CD4-positive, alpha-beta memory T cell (primary cell): ENCODE measurements at regions not wholly inside any gene's neighbourhood (a gene's known extent, or its start where the extent isn't known, plus 50 kb on each side); places are given as distances from the start of the nearest gene placed in this dataset.
A peak's percentile ranks its signal among the peaks of the same experiment; 100 is the strongest.

ENCODE experiments used
- CTCF ChIA-PET: fragments of 350-600 bp; sonication (Branson Sonifier 250); formaldehyde crosslinking; loops from one replicate; lab custom pipeline; 2021; ENCODE audit warnings: inconsistent platforms; ENCODE audit not compliant: partially characterized antibody; lab: Charles Lee
- POLR2A ChIA-PET: fragments of 350-600 bp; sonication (Branson Sonifier 250); formaldehyde crosslinking; loops from one replicate; lab custom pipeline; 2021; ENCODE audit not compliant: partially characterized antibody; lab: Charles Lee
- DNase-seq, 5 donors: peaks; one replicate each; pipeline versions ENCODE4 v3.0.0 to v3.0.0-alpha.2; 2020 to 2022; ENCODE audit warnings: mixed read lengths in 1 of 5
- H3K27ac ChIP-seq: one replicate; pipeline ENCODE4 v1.7.0; 2013; ENCODE audit warnings: low read depth, low read length
- H3K27me3 ChIP-seq: 2 replicates; pipeline ENCODE4 v1.7.0; 2013; ENCODE audit warnings: mild to moderate bottlenecking, low read length, moderate library complexity; ENCODE audit not compliant: insufficient read depth
- H3K36me3 ChIP-seq: 2 replicates; pipeline ENCODE4 v1.7.0; 2013; ENCODE audit warnings: mild to moderate bottlenecking, low read length, moderate library complexity; ENCODE audit not compliant: insufficient read depth
- H3K4me1 ChIP-seq: 2 replicates; pipeline ENCODE4 v1.7.0; 2013; ENCODE audit warnings: mild to moderate bottlenecking, low read length, moderate library complexity; ENCODE audit not compliant: insufficient read depth
- H3K4me3 ChIP-seq, 2 donors: one replicate each; pipeline ENCODE4 v1.7.0; 2013; ENCODE audit warnings: low read length in 2 of 2, mild to moderate bottlenecking in 1 of 2
- H3K9me3 ChIP-seq, 2 donors: one replicate each; pipeline ENCODE4 v1.7.0; 2013; ENCODE audit warnings: low read length in 2 of 2, control low read depth in 1 of 2; ENCODE audit not compliant: control insufficient read depth in 1 of 2
- H3K27ac Mint-ChIP-seq, 7 donors: one replicate each; pipeline ENCODE4 v1.8.0; 2020 to 2021; ENCODE audit warnings: mixed read lengths in 7 of 7, mild to moderate bottlenecking in 6 of 7, inconsistent platforms in 3 of 7, moderate library complexity in 3 of 7
- H3K27me3 Mint-ChIP-seq, 2 donors: one replicate each; pipeline ENCODE4 v1.8.0; 2020 to 2021; ENCODE audit warnings: mixed read lengths in 2 of 2
- H3K36me3 Mint-ChIP-seq, 2 donors: one replicate each; pipeline ENCODE4 v1.8.0; 2020 to 2021; ENCODE audit warnings: mixed read lengths in 2 of 2, inconsistent platforms in 1 of 2, mild to moderate bottlenecking in 1 of 2
- H3K4me1 Mint-ChIP-seq, 4 donors: one replicate each; pipeline ENCODE4 v1.8.0; 2020 to 2021; ENCODE audit warnings: mixed read lengths in 4 of 4, mild to moderate bottlenecking in 1 of 4
- H3K4me3 Mint-ChIP-seq, 8 donors: one replicate each; pipeline ENCODE4 v1.8.0; 2020 to 2021; ENCODE audit warnings: mixed read lengths in 8 of 8, mild to moderate bottlenecking in 7 of 8, moderate library complexity in 6 of 8, inconsistent platforms in 3 of 8
- H3K9me3 Mint-ChIP-seq, 8 donors: one replicate each; pipeline ENCODE4 v1.8.0; 2020 to 2021; ENCODE audit warnings: mixed read lengths in 8 of 8, mild to moderate bottlenecking in 5 of 8, inconsistent platforms in 3 of 8, moderate library complexity in 1 of 8
- intact Hi-C: fragments of 100-400 bp; cut with micrococcal nuclease; formaldehyde crosslinking; loops from one replicate; pipeline ENCODE4 v1.15.1; 2023

- DNase-seq = no peak
- Mint-ChIP-seq H3K27me3 (peaks cover 8 to 9% of the 10 kb centered on the region in 2 donors), H3K36me3 (no peaks in the 10 kb centered on the region), H3K27ac (peak overlapping the region in 6 of 7 donors; percentile 21 to 90 (median 48)), H3K4me3 (peak overlapping the region; percentile 60 to 88 (median 80)), H3K4me1 (peaks cover 13 to 57% (median 30%) of the 10 kb centered on the region in 4 donors), H3K9me3 (no peaks in the 10 kb centered on the region)
- Histone ChIP-seq H3K36me3 (no peaks in the 10 kb centered on the region), H3K9me3 (no peaks in the 10 kb centered on the region), H3K4me1 (peaks cover 32% of the 10 kb centered on the region), H3K4me3 (peak overlapping the region in 1 of 2 donors; percentile 40), H3K27me3 (no peaks in the 10 kb centered on the region), H3K27ac (no peak overlapping the region)
- ChIA-PET POLR2A (no interaction called here), CTCF (no interaction called here)
- intact Hi-C loops = no loop called here
These were observed 72.7 kb upstream of the HGFAC start for GRCh38 chr4:3368841-3369760.

GRCh38 chr4:3369781-3370674 lies 71.7 kb upstream of the HGFAC start:
- Histone ChIP-seq H3K9me3 (no peaks in the 10 kb centered on the region), H3K27ac (no peak overlapping the region), H3K27me3 (no peaks in the 10 kb centered on the region), H3K4me1 (peaks cover 32% of the 10 kb centered on the region), H3K4me3 (peak overlapping the region; percentile 23 to 40), H3K36me3 (no peaks in the 10 kb centered on the region)
- Mint-ChIP-seq H3K9me3 (no peaks in the 10 kb centered on the region), H3K27ac (peak overlapping the region; percentile 3 to 90 (median 44)), H3K36me3 (no peaks in the 10 kb centered on the region), H3K27me3 (peaks cover 8 to 9% of the 10 kb centered on the region in 2 donors), H3K4me1 (peaks cover 13 to 57% (median 31%) of the 10 kb centered on the region in 4 donors), H3K4me3 (peak overlapping the region; percentile 60 to 88 (median 80))
- DNase-seq = peak; percentile 36 to 77 (median 51)
- intact Hi-C loops = no loop called here
- POLR2A ChIA-PET = no interaction called here
- CTCF ChIA-PET = no interaction called here

GRCh38 chr4:3371033-3372001 lies 70.5 kb upstream of the HGFAC start:
- H3K36me3 Mint-ChIP-seq = no peaks in the 10 kb centered on the region
- H3K4me3 Mint-ChIP-seq = peak overlapping the region in 2 of 8 donors; percentile 4 to 29
- peaks cover 13 to 52% (median 31%) of the 10 kb centered on the region in 4 donors for H3K4me1 Mint-ChIP-seq
- DNase-seq = no peak
- H3K9me3 ChIP-seq = no peaks in the 10 kb centered on the region
- POLR2A ChIA-PET = no interaction called here
- intact Hi-C loops = no loop called here
- H3K36me3 ChIP-seq = no peaks in the 10 kb centered on the region
- peak overlapping the region in 2 of 7 donors; percentile 27 to 50 for H3K27ac Mint-ChIP-seq
- CTCF ChIA-PET = no interaction called here
- peaks cover 8 to 9% of the 10 kb centered on the region in 2 donors for H3K27me3 Mint-ChIP-seq
- no peaks in the 10 kb centered on the region for H3K27me3 ChIP-seq
- H3K4me1 ChIP-seq = peaks cover 32% of the 10 kb centered on the region
- H3K9me3 Mint-ChIP-seq = no peaks in the 10 kb centered on the region
- H3K27ac ChIP-seq = no peak overlapping the region
- no peak overlapping the region for H3K4me3 ChIP-seq

- H3K9me3 ChIP-seq = no peaks in the 10 kb centered on the region
- H3K4me1 ChIP-seq = peaks cover 32% of the 10 kb centered on the region
- intact Hi-C loops = no loop called here
- Mint-ChIP-seq H3K9me3 (no peaks in the 10 kb centered on the region), H3K27me3 (peaks cover 8 to 9% of the 10 kb centered on the region in 2 donors), H3K27ac (no peak overlapping the region), H3K4me1 (peaks cover 13 to 52% (median 31%) of the 10 kb centered on the region in 4 donors), H3K4me3 (peak overlapping the region in 2 of 8 donors; percentile 21 to 69), H3K36me3 (no peaks in the 10 kb centered on the region)
- H3K27ac ChIP-seq = no peak overlapping the region
- ChIA-PET POLR2A (no interaction called here), CTCF (no interaction called here)
- no peak overlapping the region for H3K4me3 ChIP-seq
- no peak for DNase-seq
- H3K27me3 ChIP-seq = no peaks in the 10 kb centered on the region
- no peaks in the 10 kb centered on the region for H3K36me3 ChIP-seq
These were observed 69.4 kb upstream of the HGFAC start for GRCh38 chr4:3372264-3372932.

- H3K27ac ChIP-seq = no peak overlapping the region
These were observed 68.8 kb upstream of the HGFAC start for GRCh38 chr4:3372933-3373465.

GRCh38 chr4:3373468-3373867 lies 68.3 kb upstream of the HGFAC start:
- H3K27me3 ChIP-seq = no peaks in the 10 kb centered on the region
- intact Hi-C loops = no loop called here
- CTCF ChIA-PET = no interaction called here
- POLR2A ChIA-PET = no interaction called here
- H3K4me3 ChIP-seq = no peak overlapping the region
- H3K9me3 ChIP-seq = no peaks in the 10 kb centered on the region
- Mint-ChIP-seq H3K27me3 (peaks cover 6 to 9% of the 10 kb centered on the region in 2 donors), H3K4me3 (no peak overlapping the region), H3K36me3 (peaks cover 0 to 8% of the 10 kb centered on the region in 2 donors), H3K4me1 (peaks cover 8 to 45% (median 27%) of the 10 kb centered on the region in 4 donors), H3K27ac (no peak overlapping the region), H3K9me3 (peaks cover 0 to under 1% (median 0%) of the 10 kb centered on the region in 8 donors)
- no peak for DNase-seq
- no peak overlapping the region for H3K27ac ChIP-seq
- no peaks in the 10 kb centered on the region for H3K36me3 ChIP-seq
- H3K4me1 ChIP-seq = peaks cover 32% of the 10 kb centered on the region

More at GRCh38 chr4:3372933-3373465, 68.8 kb upstream of the HGFAC start:
- intact Hi-C loops = no loop called here
- Histone ChIP-seq H3K27me3 (no peaks in the 10 kb centered on the region), H3K9me3 (no peaks in the 10 kb centered on the region), H3K4me3 (no peak overlapping the region), H3K36me3 (no peaks in the 10 kb centered on the region), H3K4me1 (peaks cover 32% of the 10 kb centered on the region)
- H3K27ac Mint-ChIP-seq = no peak overlapping the region
- CTCF ChIA-PET = no interaction called here
- peaks cover 0 to 5% of the 10 kb centered on the region in 2 donors for H3K36me3 Mint-ChIP-seq
- H3K9me3 Mint-ChIP-seq = no peaks in the 10 kb centered on the region
- H3K4me1 Mint-ChIP-seq = peaks cover 13 to 50% (median 29%) of the 10 kb centered on the region in 4 donors
- POLR2A ChIA-PET = no interaction called here
- peak in 1 of 5 donors; percentile 17 for DNase-seq
- peak overlapping the region in 2 of 8 donors; percentile 21 to 69 for H3K4me3 Mint-ChIP-seq
- H3K27me3 Mint-ChIP-seq = peaks cover 8 to 9% of the 10 kb centered on the region in 2 donors
